ENCODE measurements at regions not wholly inside any gene's neighbourhood (a gene's known extent, or its start where the extent isn't known, plus 50 kb on each side); places are given as distances from the start of the nearest gene placed in this dataset.

DNA sequence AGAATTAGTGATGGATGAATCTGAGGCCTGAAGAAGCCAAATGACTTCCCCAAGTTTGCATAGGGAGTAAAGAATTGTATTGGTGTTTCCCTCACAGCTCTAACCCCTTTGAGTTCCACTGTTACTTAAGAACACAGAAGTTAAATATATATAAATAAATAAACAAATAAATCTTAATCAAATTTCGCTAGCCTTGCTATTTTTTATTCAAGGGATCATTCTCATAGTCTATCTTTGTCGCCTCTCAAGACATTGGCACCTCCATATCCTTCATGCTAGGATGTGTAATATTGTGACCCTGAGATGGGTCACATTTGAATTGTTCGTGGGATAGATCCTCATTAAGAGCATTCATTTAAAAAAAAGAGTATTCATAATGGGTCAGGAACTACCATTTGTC, 121.3 kb upstream of the HNMT start:
- no peak overlapping the region for H3K9ac ChIP-seq
- no peaks in the 10 kb centered on the region for H3K4me1 ChIP-seq (ENCODE audit: low read depth, poor library complexity, severe bottlenecking)
- H2AFZ ChIP-seq (ENCODE audit: low read depth), result no peak overlapping the region
- H3K27me3 ChIP-seq (ENCODE audit: insufficient read depth, low read depth), result no peaks in the 10 kb centered on the region
- H3K27ac ChIP-seq, result no peak overlapping the region
- no peaks in the 10 kb centered on the region for H4K20me1 ChIP-seq (ENCODE audit: insufficient read depth)
- no peak overlapping the region for H3K4me3 ChIP-seq (IDR thresholded peaks at IDR 0.05; ENCODE audit: insufficient read depth, low read depth, low read length)
- H3K36me3 ChIP-seq (ENCODE audit: insufficient read depth), result no peaks in the 10 kb centered on the region
- TF ChIP-seq CTCF (conservative IDR thresholded peaks at IDR 0.05; ENCODE audit: low read depth, low read length), result no peak
- no peaks in the 10 kb centered on the region for H3K79me2 ChIP-seq (ENCODE audit: insufficient read depth, low read depth)
- no peak overlapping the region for H3K4me2 ChIP-seq

DNA sequence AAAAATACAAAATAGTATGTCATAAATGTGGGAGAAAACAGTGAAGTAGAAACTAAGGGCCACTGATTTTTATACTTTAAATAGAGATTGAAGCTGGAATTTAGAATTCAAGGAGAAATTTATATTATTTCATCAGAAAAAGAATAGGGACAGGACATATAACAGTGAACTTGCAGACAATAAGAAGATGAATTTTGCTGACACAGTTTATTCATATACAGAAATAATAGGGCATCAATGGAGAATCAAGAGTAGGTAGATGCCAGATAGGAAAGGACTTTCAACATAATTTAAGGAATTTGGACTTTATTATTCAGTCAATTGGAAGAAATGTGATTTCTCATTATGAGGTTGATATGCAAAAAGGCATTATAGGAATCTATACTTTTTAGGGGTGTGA, 118.9 kb upstream of the HNMT start:
- Histone ChIP-seq H4K20me1 (ENCODE audit: insufficient read depth) (no peaks in the 10 kb centered on the region), H3K4me2 (no peak overlapping the region)
- TF ChIP-seq CTCF (conservative IDR thresholded peaks at IDR 0.05; ENCODE audit: low read depth, low read length), result no peak

GRCh38 chr2:137846993-137847392, 117.3 kb upstream of the HNMT start:
- H3K9ac ChIP-seq, result no peak overlapping the region
- no peak overlapping the region for H2AFZ ChIP-seq (ENCODE audit: low read depth)
- no peaks in the 10 kb centered on the region for H4K20me1 ChIP-seq (ENCODE audit: insufficient read depth)
- H3K4me2 ChIP-seq, result no peak overlapping the region
- TF ChIP-seq CTCF (conservative IDR thresholded peaks at IDR 0.05; ENCODE audit: low read depth, low read length), result no peak
- no peaks in the 10 kb centered on the region for H3K4me1 ChIP-seq (ENCODE audit: low read depth, poor library complexity, severe bottlenecking)
- H3K36me3 ChIP-seq (ENCODE audit: insufficient read depth), result no peaks in the 10 kb centered on the region
- no peak overlapping the region for H3K27ac ChIP-seq
- H3K27me3 ChIP-seq (ENCODE audit: insufficient read depth, low read depth), result no peaks in the 10 kb centered on the region
- no peaks in the 10 kb centered on the region for H3K79me2 ChIP-seq (ENCODE audit: insufficient read depth, low read depth)
- H3K4me3 ChIP-seq (IDR thresholded peaks at IDR 0.05; ENCODE audit: insufficient read depth, low read depth, low read length), result no peak overlapping the region

More for the DNA sequence above, 118.9 kb upstream of the HNMT start:
- no peaks in the 10 kb centered on the region for H3K79me2 ChIP-seq (ENCODE audit: insufficient read depth, low read depth)
- no peak overlapping the region for H3K9ac ChIP-seq
- no peak overlapping the region for H2AFZ ChIP-seq (ENCODE audit: low read depth)
- H3K27me3 ChIP-seq (ENCODE audit: insufficient read depth, low read depth), result no peaks in the 10 kb centered on the region
- no peak overlapping the region for H3K4me3 ChIP-seq (IDR thresholded peaks at IDR 0.05; ENCODE audit: insufficient read depth, low read depth, low read length)
- no peak overlapping the region for H3K27ac ChIP-seq
- H3K4me1 ChIP-seq (ENCODE audit: low read depth, poor library complexity, severe bottlenecking), result no peaks in the 10 kb centered on the region
- H3K36me3 ChIP-seq (ENCODE audit: insufficient read depth), result no peaks in the 10 kb centered on the region

- TF ChIP-seq CTCF (conservative IDR thresholded peaks at IDR 0.05; ENCODE audit: low read depth, low read length), result no peak
- H3K79me2 ChIP-seq (ENCODE audit: insufficient read depth, low read depth), result no peaks in the 10 kb centered on the region
- no peak overlapping the region for H3K27ac ChIP-seq
- H2AFZ ChIP-seq (ENCODE audit: low read depth), result no peak overlapping the region
- no peaks in the 10 kb centered on the region for H3K27me3 ChIP-seq (ENCODE audit: insufficient read depth, low read depth)
- no peaks in the 10 kb centered on the region for H3K36me3 ChIP-seq (ENCODE audit: insufficient read depth)
- no peak overlapping the region for H3K4me2 ChIP-seq
- no peaks in the 10 kb centered on the region for H4K20me1 ChIP-seq (ENCODE audit: insufficient read depth)
- no peak overlapping the region for H3K9ac ChIP-seq
- H3K4me1 ChIP-seq (ENCODE audit: low read depth, poor library complexity, severe bottlenecking), result no peaks in the 10 kb centered on the region
- H3K4me3 ChIP-seq (IDR thresholded peaks at IDR 0.05; ENCODE audit: insufficient read depth, low read depth, low read length), result no peak overlapping the region
These were observed 116.8 kb upstream of the HNMT start for GRCh38 chr2:137847443-137847842.

GRCh38 chr2:137857881-137858280, 106.4 kb upstream of the HNMT start:
- H3K36me3 ChIP-seq (ENCODE audit: insufficient read depth), result no peaks in the 10 kb centered on the region
- no peaks in the 10 kb centered on the region for H3K27me3 ChIP-seq (ENCODE audit: insufficient read depth, low read depth)
- H3K4me1 ChIP-seq (ENCODE audit: low read depth, poor library complexity, severe bottlenecking), result no peaks in the 10 kb centered on the region
- no peak overlapping the region for H2AFZ ChIP-seq (ENCODE audit: low read depth)
- no peak overlapping the region for H3K4me3 ChIP-seq (IDR thresholded peaks at IDR 0.05; ENCODE audit: insufficient read depth, low read depth, low read length)
- H3K79me2 ChIP-seq (ENCODE audit: insufficient read depth, low read depth), result no peaks in the 10 kb centered on the region
- no peak overlapping the region for H3K9ac ChIP-seq
- H3K27ac ChIP-seq, result no peak overlapping the region
- no peak for TF ChIP-seq CTCF (conservative IDR thresholded peaks at IDR 0.05; ENCODE audit: low read depth, low read length)
- no peak overlapping the region for H3K4me2 ChIP-seq
- H4K20me1 ChIP-seq (ENCODE audit: insufficient read depth), result no peaks in the 10 kb centered on the region

Data from KMS-11 (cell line).